Endothelial cell of umbilical vein (primary cell): ENCODE measurements at regions not wholly inside any gene's neighbourhood (a gene's known extent, or its start where the extent isn't known, plus 50 kb on each side); places are given as distances from the start of the nearest gene placed in this dataset.

Experiments
- BruUV-seq: library from RNA; stranded (reverse); fragments of 400-500 nt; replicated peaks from 2 replicates; lab custom pipeline; 2021; lab: Mats Ljungman, UMichigan
- CTCF ChIA-PET: fragments of 300-600, 350-600 bp; sonication (Branson Sonifier 250); formaldehyde crosslinking; loops from one replicate; lab custom pipeline; 2021; ENCODE audit warnings: antibody characterized with exemption, inconsistent platforms; lab: Charles Lee
- POLR2A ChIA-PET: fragments of 300-600, 350-600 bp; sonication (Branson Sonifier 250); formaldehyde crosslinking; loops from one replicate; lab custom pipeline; 2021; ENCODE audit warnings: antibody characterized with exemption, inconsistent platforms; lab: Charles Lee
- DNase-seq: peaks from one replicate; pipeline ENCODE4 v3.0.0-alpha.2; 2011; ENCODE audit warnings: low read depth, low spot score
- FAIRE-seq: peaks from 2 replicates; lab custom pipeline; 2011; peaks lifted over from hg19 to GRCh38; lab: Jason Lieb, UNC
- H2AFZ ChIP-seq: 2 replicates; pipeline ENCODE4 v1.6.0; 2012; ENCODE audit warnings: low read depth, low read length, control low read depth, inconsistent platforms
- H3K27ac ChIP-seq: 2 replicates; pipeline ENCODE4 v1.5.1; 2011; ENCODE audit warnings: low read depth, mild to moderate bottlenecking, control low read depth, low read length, moderate library complexity; ENCODE audit not compliant: insufficient read depth
- H3K27me3 ChIP-seq, 2 experiments: 2 replicates each; pipeline versions ENCODE4 v1.6.0 to v1.6.1; 2011; ENCODE audit warnings: low read length in 2 of 2, mixed read lengths in 1 of 2; ENCODE audit not compliant: control insufficient read depth in 2 of 2, insufficient read depth in 2 of 2
- H3K36me3 ChIP-seq, 2 experiments: 2 replicates in 1 of 2; 3 replicates in 1 of 2; pipeline ENCODE4 v1.5.1; 2011; ENCODE audit warnings: low read length in 2 of 2, mild to moderate bottlenecking in 1 of 2, moderate library complexity in 1 of 2; ENCODE audit not compliant: control insufficient read depth in 2 of 2, insufficient read depth in 2 of 2; ENCODE audit errors: extremely low read depth in 1 of 2
- H3K4me1 ChIP-seq: 3 replicates; pipeline ENCODE4 v1.5.1; 2011; ENCODE audit warnings: mild to moderate bottlenecking, low read length; ENCODE audit not compliant: control insufficient read depth, insufficient read depth; ENCODE audit errors: extremely low read depth
- H3K4me2 ChIP-seq: 2 replicates; pipeline ENCODE4 v1.6.1; 2011; ENCODE audit warnings: low read length, control low read depth, mixed read lengths; ENCODE audit not compliant: insufficient read depth
- H3K4me3 ChIP-seq, 3 experiments: fragments of 200-600 bp in 1 of 3; sonication (generic), shearing (Covaris generic) in 1 of 3; replicated peaks in 1 of 3; 2 replicates each; pipeline ENCODE4 v1.5.1; 2011 to 2016; ENCODE audit warnings: control low read depth in 3 of 3, low read length in 3 of 3, mild to moderate bottlenecking in 2 of 3, inconsistent platforms in 1 of 3, low read depth in 1 of 3, moderate library complexity in 1 of 3; ENCODE audit not compliant: insufficient read depth in 1 of 3
- H3K79me2 ChIP-seq: 2 replicates; pipeline ENCODE4 v1.6.0; 2012; ENCODE audit warnings: low read length, inconsistent platforms; ENCODE audit not compliant: control insufficient read depth, insufficient read depth
- H3K9ac ChIP-seq: replicated peaks from 2 replicates; pipeline ENCODE3; 2011; ENCODE audit warnings: low read length, control low read depth; ENCODE audit not compliant: insufficient read depth; ENCODE audit errors: extremely low read depth
- H3K9me1 ChIP-seq: replicated peaks from 3 replicates; pipeline ENCODE4 v1.6.0; 2011; ENCODE audit warnings: mild to moderate bottlenecking, low read length; ENCODE audit not compliant: control insufficient read depth, insufficient read depth; ENCODE audit errors: extremely low read depth
- H3K9me3 ChIP-seq: replicated peaks from 2 replicates; pipeline ENCODE4 v1.5.1; 2012; ENCODE audit warnings: low read length, inconsistent platforms; ENCODE audit not compliant: control insufficient read depth, insufficient read depth
- H4K20me1 ChIP-seq: replicated peaks from 2 replicates; pipeline ENCODE3; 2011; ENCODE audit warnings: mild to moderate bottlenecking, low read length; ENCODE audit not compliant: control insufficient read depth, insufficient read depth; ENCODE audit errors: extremely low read depth
- FOS ChIP-seq: IDR thresholded peaks from 2 replicates; pipeline ENCODE4 v1.6.1; 2011; ENCODE audit warnings: mild to moderate bottlenecking, low read length, moderate library complexity, borderline replicate concordance; ENCODE audit not compliant: insufficient read depth
- GATA2 ChIP-seq: IDR thresholded peaks from 2 replicates; pipeline ENCODE4 v1.7.0; 2011; ENCODE audit warnings: low read depth, mild to moderate bottlenecking, moderate library complexity, mixed read lengths, low read length; ENCODE audit not compliant: insufficient read length, insufficient read depth
- MYC ChIP-seq: IDR thresholded peaks from one replicate; pipeline ENCODE4 v1.6.1; 2011; ENCODE audit warnings: mild to moderate bottlenecking, low read depth, low read length
- POLR2A ChIP-seq: IDR thresholded peaks from 2 replicates; pipeline ENCODE4 v1.6.1; 2012; ENCODE audit warnings: low read depth, mild to moderate bottlenecking, control low read depth, low read length
- POLR2AphosphoS5 ChIP-seq: IDR thresholded peaks from 2 replicates; pipeline ENCODE4 v1.6.1; 2012; ENCODE audit warnings: low read depth, mild to moderate bottlenecking, control low read depth, low read length, moderate library complexity; ENCODE audit not compliant: insufficient read depth
- dilution Hi-C: fragments of 300-500 bp; cut with MboI; formaldehyde crosslinking; loops from one replicate; pipeline ENCODE4 v1.15.0; 2019; ENCODE audit warnings: low sequenced_read_pairs; ENCODE audit not compliant: extremely low pct_ligation_motif_present
- intact Hi-C: fragments of 100-400 bp; cut with micrococcal nuclease; formaldehyde crosslinking; loops from one replicate; pipeline ENCODE4 v1.10.0; 2022
- TF ChIP-seq, protein P1 (sequence below): IDR thresholded peaks from 2 replicates; pipeline ENCODE4 v1.6.1; 2011; ENCODE audit not compliant: insufficient read depth, insufficient read length
- TF ChIP-seq, protein P2 (sequence below), 2 donors: IDR thresholded peaks; 1 replicate in 1 of 2; 2 replicates in 1 of 2; pipeline ENCODE4 v1.5.1; 2011; ENCODE audit warnings: low read length in 2 of 2, mild to moderate bottlenecking in 2 of 2, moderate library complexity in 2 of 2, control low read depth in 1 of 2, inconsistent platforms in 1 of 2, low read depth in 1 of 2; ENCODE audit not compliant: insufficient read depth in 1 of 2; ENCODE audit errors: extremely low read depth in 1 of 2

DNA sequence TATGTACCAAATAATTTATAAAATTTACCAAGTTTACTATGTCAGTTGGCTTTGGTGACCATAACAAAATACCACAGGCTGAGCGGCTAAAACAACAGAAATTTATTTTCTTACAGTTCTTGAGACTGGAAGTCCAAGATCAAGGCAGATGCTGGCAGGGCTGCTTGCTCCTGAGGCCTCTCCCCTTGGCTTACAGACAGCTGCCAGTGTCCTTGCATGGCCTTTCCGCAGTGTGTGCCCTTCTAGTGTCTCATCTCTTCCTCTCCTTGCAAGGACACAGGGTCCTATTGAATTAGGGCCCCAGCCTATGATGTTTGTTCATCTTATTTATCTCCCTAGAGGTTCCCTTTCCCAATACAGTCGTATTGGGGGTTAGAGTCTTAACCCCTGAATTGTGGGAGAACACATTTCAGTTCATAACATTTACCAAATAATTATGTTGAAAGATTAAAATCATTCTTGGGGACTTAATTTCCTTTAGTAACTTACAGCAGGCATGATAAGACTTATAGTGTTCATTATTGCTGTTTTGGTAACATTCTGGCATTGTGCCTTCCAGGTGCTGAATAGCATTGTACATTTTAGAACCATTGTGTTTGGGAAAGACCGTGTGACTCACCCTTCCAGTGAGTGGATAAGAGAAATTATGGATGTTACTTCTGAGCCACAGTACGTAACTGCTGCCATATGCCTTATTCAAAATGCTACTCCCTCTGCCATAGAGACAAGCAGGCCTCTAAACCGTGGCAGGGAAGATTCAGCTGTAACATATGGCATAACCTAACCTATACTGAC lies 317.5 kb downstream of the TMX3 start:
- Histone ChIP-seq H3K9me1 (no peaks in the 10 kb centered on the region), H3K4me2 (peak overlapping the region; percentile 12), H3K9ac (no peak overlapping the region), H3K36me3 (no peaks in the 10 kb centered on the region), H2AFZ (no peak overlapping the region), H3K4me3 (no peak overlapping the region), H3K27ac (no peak overlapping the region), H3K79me2 (no peaks in the 10 kb centered on the region), H3K9me3 (no peaks in the 10 kb centered on the region), H4K20me1 (no peaks in the 10 kb centered on the region), H3K27me3 (no peaks in the 10 kb centered on the region), H3K4me1 (no peaks in the 10 kb centered on the region)
- DNase-seq (peak; percentile 53), FAIRE-seq (no peak)
- dilution Hi-C loops (no loop called here), intact Hi-C loops (no loop called here)
- ChIA-PET CTCF (no interaction called here), POLR2A (no interaction called here)
- no peak for TF ChIP-seq POLR2AphosphoS5
- no peak for TF ChIP-seq GATA2
- no peak for TF ChIP-seq POLR2A
- no peak for TF ChIP-seq FOS
- TF ChIP-seq, protein P1, sequence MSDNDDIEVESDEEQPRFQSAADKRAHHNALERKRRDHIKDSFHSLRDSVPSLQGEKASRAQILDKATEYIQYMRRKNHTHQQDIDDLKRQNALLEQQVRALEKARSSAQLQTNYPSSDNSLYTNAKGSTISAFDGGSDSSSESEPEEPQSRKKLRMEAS, result no peak
- no peak for TF ChIP-seq MYC
- no TSS peak for BruUV-seq

DNA sequence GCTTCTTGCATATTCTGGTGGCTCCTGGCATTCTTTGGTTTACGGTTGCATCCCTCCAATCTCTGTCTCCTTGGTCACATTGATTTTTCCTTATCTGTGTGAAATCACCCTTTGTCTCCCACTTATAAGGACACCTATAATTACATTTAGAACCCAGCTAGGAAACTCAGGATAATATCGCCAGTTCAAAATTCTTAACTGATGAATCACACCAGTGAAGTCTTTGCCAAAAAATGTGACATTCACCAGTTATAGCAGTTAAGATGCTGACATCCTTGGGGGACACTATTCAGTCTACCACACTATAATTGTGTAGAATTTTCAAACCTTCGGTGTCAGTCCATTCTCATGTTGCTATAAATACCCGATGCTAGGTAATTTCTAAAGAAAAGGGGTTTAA lies 320.2 kb downstream of the TMX3 start:
- no peaks in the 10 kb centered on the region for H3K27me3 ChIP-seq
- H3K9me1 ChIP-seq, result no peaks in the 10 kb centered on the region
- H3K27ac ChIP-seq, result no peak overlapping the region
- DNase-seq (no peak), FAIRE-seq (no peak)
- intact Hi-C loops, result no loop called here
- no peaks in the 10 kb centered on the region for H3K36me3 ChIP-seq
- dilution Hi-C loops, result no loop called here
- H2AFZ ChIP-seq, result no peak overlapping the region
- H3K9me3 ChIP-seq, result no peaks in the 10 kb centered on the region
- H3K4me2 ChIP-seq, result no peak overlapping the region
- no peak overlapping the region for H3K9ac ChIP-seq
- BruUV-seq, result no TSS peak
- ChIA-PET POLR2A (no interaction called here), CTCF (no interaction called here)
- H3K4me3 ChIP-seq, result no peak overlapping the region
- no peaks in the 10 kb centered on the region for H4K20me1 ChIP-seq
- no peaks in the 10 kb centered on the region for H3K4me1 ChIP-seq
- TF ChIP-seq, protein P2, sequence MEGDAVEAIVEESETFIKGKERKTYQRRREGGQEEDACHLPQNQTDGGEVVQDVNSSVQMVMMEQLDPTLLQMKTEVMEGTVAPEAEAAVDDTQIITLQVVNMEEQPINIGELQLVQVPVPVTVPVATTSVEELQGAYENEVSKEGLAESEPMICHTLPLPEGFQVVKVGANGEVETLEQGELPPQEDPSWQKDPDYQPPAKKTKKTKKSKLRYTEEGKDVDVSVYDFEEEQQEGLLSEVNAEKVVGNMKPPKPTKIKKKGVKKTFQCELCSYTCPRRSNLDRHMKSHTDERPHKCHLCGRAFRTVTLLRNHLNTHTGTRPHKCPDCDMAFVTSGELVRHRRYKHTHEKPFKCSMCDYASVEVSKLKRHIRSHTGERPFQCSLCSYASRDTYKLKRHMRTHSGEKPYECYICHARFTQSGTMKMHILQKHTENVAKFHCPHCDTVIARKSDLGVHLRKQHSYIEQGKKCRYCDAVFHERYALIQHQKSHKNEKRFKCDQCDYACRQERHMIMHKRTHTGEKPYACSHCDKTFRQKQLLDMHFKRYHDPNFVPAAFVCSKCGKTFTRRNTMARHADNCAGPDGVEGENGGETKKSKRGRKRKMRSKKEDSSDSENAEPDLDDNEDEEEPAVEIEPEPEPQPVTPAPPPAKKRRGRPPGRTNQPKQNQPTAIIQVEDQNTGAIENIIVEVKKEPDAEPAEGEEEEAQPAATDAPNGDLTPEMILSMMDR (IDR thresholded peaks at IDR 0.05; ENCODE audit: extremely low read depth in 1 of 2, insufficient read depth in 1 of 2, low read depth in 1 of 2, low read length in 2 of 2), result no peak
- no peaks in the 10 kb centered on the region for H3K79me2 ChIP-seq
